HG03280 (cell line): ENCODE measurements at regions not wholly inside any gene's neighbourhood (a gene's known extent, or its start where the extent isn't known, plus 50 kb on each side); places are given as distances from the start of the nearest gene placed in this dataset.
"Not testable (repeated sequence)": the region's sequence is repeated elsewhere in the genome, so short reads cannot be mapped to it uniquely, and the experiment has no call there.

Source experiments
- ATAC-seq: cut with Tn5 transposase; IDR thresholded peaks from one replicate; pipeline ENCODE4 v1.9.1; 2021; ENCODE audit warnings: mild to moderate bottlenecking, moderate library complexity; ENCODE audit not compliant: unreplicated experiment

DNA sequence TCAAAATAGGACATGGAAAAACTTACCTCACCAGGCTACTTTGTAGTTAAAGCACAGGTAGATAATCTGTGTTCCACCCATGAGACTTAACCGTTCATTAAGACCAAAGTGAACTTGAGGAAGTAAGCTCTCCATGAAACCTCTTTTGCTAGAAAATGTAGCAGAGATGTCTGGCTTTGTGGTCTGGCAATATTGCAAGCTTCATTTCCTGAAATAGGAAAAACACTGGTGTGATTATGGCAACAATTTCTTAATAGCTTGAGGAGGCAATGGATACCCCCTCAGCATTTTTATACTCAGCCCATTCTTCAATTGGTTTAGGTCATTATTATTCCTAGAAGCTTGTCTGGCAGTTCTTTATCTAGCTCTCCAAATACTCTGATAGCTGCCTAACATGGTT is 957.3 kb downstream of the IGSF11 start:
- no peak for ATAC-seq

DNA sequence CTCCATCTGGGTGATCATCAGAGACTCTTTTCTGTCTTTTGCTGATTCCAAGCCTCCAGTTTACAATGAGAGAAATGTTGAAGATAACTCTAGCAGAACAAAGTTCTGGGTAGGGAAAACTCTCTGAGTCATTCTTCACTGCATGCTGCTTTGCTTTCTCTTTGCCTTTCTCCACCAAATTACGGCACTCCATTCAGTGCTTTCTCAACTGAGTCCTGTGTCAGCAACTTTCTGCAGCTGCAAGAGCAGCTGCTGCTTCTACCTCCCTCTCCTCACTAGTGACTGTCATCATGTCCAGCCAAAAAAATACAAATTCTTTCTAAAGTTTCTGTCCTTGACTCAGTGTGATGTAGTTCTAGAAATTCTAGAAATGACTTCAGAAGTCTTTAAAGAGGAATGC is 953.8 kb downstream of the IGSF11 start:
- ATAC-seq = no peak

DNA sequence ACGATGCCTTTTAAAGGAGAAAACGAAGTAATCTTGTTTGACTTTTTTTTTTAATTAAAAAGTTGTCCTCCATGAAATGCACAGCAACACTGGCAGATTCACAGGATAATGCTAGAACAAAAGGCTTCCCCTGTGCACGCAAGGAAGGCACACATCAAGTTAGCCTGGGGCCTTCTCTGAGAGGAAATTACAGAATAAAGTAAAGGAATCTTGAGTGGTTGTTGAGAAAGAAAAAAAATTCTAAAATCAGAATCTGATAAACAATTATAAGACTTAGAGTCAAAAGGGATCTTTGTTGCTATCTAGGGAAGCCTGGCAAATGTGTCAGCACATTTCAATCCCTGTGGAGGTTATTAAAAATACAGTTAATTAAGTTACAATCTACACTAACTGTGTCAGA is 946.0 kb downstream of the IGSF11 start:
- ATAC-seq = no peak

DNA sequence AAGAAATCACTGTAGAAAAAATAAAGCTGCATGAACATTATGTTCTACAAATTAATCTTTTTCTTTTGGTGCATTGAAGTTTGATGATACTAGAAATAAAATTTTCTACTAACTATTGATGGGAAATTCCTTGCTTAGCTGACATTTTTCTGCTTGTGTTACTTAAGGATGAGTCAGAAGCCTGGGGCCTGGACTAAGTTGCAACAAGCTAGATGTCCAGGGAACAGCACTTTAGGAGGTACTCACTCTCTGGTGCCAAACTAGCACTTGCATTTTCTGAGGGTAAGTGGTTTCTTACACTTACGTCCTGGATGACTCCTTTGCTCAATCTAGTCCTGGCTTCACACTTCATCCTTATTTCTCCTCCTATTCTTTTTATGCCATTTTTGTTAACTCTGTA is 945.1 kb downstream of the IGSF11 start:
- no peak for ATAC-seq

DNA sequence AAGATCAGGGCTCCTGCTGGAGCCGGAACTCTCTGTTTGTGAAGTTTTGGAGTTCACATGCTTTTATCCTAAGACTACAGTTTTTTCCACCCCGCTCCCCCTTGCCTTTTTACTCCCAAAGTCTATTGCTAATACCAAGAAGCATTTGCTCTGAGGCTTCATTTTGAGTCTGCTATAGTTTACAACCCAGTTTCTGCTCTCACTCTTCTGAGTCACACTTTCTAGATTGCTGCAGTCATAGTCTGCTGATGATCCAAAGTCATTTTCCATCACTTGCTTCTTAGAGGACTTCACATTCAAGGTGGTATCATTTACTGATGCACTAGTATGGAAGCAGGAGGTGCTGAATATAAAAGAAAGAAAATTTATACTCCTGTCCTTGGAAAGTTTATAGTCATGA is 937.4 kb downstream of the IGSF11 start:
- ATAC-seq = no peak

DNA sequence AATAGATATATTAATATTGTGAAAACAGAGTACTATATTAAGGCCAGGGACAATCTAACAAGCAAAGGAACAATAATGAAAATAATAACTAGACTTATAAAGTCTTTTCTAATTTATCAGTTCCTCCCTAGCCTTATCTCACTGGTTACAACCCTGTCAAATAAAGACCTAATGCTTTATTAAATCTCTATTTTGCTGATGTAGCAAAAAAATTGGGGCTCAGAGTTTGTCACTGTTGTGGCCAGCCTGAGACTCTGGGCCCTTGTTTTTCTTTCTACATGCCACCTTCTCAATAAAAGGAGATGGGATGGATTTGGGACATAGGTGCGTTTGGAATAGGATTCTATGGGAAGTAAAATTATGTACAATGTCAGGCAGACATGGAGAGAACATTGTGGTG is 937.0 kb downstream of the IGSF11 start:
- ATAC-seq = no peak

DNA sequence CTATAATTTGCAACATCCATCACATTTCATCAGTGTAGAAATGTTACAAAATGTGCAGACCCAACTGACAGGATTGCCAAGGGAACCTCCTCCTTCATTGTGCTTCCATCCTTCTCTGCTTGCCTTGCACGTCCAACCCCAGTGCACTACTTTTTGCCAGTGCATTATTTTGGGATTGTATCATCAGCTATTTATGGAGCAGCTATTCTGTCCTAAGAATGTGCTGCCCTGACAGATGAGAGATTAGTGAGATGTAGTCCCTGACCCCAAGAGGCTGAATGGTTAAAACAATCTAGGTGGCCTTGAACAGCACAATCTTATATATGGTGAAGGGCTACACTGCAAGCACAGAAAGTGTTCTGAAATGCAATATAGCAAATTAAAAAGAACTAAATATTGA is 935.8 kb downstream of the IGSF11 start:
- ATAC-seq = no peak

DNA sequence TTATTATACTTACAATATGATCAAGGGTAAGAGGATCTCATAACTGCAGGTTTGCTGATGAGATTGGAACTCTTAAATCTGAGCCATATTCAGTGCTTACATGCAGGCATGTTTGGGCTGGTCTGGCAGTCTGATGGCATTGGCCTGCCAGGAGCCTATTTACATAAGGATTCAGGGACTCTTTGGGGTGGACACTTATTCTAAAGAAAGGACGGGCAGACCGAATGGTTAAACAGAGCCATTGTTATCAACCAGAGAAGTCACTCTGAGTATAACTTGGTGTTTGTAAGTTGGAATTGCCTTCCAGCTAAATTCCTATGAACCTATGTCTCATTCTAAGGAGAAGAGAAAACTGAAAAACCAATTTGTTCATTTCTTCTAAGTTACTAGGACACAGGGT is 932.8 kb downstream of the IGSF11 start:
- no peak for ATAC-seq

DNA sequence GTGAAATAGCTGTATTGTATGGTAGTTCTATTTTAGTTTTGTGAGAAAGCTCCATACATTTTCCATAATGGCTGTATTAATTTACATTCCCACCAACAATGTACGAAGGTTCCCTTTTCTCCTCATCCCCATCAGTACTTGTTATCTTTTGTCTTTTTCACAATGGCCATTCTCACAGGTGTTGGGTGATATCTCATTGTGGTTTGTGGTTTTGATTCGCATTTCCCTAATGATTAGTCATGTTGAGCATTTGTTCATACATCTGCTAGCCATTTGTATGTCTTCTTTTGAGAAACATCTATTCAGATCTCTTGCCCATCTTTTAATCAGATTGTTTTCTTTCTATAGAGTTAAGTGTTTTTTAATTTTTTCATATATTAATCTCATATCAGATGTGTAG is 931.9 kb downstream of the IGSF11 start:
- no peak for ATAC-seq

DNA sequence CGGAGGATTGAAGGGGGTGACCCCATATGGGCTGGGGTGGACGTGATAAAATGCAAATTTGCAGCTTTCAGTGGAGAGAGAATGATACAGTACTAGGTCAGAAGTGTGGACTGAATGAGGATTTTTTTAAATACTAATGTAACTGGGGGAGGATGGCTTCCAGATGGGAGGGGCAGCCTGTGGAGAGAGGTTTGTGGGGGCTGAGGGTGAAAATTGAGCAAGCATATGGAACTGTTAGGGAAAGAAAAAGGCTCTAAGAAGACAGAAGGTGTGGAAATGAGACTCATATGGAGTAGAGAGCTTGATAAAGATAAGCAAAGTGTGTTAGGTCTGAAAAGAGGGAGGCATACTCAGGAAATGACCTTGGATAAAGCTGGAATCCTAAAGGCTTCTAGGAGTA is 926.4 kb downstream of the IGSF11 start:
- no peak for ATAC-seq

DNA sequence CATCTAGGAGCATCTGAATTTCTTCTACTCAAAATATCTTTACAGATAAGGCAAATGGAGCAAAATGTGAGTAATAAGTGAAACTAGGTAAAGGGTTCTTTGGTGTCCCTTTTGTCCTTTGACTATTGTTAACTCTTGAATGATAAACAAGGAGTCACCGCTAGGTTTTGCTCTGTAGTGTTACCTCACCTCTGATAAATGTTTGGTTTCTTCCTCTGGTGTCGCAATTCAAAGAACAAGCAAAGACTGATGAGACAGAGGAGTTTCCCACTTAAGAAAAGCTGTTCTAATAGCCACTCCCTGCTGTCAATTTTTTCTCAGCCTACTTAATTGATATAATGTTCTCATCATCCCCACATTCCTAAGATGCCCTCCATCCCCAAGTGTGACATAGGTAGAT is 925.9 kb downstream of the IGSF11 start:
- ATAC-seq = no peak

DNA sequence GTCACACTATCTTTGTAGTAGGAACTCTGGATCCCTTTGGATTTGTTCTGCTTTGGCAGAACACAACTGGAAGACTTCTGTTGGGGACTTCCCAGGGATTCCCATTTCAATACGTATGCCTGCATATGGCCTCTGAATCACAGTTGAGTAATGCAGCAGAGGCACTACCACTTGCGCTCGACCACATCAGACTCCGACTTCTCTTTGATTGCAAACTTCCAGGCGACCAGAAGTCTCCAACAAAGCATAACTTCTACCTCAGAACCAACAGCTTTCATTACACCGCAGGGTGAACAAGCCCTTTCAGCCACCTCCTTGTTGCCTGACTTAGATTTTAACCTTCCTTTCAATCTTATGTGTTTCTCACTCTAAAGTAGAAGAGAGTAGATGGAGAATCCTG is 924.4 kb downstream of the IGSF11 start:
- ATAC-seq = no peak

DNA sequence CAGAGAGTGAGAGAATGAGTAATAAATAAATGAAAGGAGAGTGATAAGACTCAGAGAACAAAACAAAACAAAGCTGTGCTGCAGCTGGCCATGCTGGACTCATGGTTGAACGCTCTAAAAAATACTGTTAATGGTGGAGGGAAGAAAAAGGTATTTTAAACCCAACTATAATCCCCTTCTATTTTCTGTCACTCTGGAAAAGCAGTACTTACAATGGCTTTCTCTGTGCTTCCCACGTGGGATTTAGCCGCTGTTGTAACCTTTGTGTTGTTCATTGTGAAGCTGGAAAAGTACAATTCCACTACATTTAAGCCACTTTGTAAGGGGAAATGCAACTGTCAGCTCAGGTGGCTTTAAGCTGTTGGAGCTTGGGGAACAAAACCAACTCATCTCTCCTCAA is 917.7 kb downstream of the IGSF11 start:
- no peak for ATAC-seq

DNA sequence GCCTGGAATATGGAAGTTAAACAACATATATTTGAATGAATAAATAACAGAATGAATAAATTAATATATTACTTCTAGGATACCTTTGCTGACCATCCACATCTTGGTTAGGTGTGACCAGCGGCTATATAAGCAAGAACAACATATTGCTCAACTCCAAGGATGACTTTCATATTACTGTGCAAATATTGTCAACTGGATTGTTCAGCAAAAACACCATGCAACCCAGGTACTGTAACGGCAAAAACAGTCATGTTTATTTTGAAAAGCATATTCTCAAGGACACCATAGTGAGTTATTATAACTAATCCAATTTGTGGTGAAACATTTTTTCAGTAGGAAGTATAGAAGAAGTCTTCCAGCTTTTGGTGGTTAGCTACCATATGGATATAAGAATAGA is 907.9 kb downstream of the IGSF11 start:
- no peak for ATAC-seq

DNA sequence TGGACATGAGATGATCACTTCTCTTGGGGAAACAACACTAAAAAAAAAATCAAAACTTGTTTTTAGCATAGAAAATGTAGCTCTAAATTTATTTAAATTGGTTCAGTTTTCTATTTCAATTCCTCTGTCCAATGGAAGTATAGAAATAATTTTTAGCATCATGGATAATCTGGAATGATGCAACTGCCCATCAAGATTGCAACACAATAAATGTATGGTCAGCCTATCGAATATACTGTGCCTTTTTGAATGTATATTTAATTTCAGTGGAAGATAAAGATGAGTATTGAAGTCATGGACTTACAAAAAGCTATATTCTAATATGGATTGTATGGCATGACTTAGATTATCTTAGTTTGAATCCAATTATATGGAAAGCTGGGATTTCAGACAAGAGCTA is 906.7 kb downstream of the IGSF11 start:
- no peak for ATAC-seq

DNA sequence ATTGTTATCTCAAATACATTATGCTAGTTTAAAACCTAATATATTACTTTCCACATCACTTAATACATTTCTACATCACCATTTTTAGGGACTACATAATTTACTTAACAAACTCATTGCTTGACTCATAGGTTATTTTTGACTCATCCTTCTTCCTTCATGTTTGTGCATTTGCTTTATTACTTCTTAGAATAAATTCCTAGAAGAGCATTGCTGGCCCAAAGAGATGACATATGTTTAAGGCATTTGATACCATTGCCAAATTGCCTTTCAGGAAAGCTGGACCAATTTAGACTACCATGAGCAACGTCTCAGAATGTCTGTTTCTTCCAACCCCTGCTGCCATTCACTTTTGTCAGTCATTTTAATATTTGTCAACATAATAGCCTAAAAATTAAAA is 905.8 kb downstream of the IGSF11 start:
- no peak for ATAC-seq

DNA sequence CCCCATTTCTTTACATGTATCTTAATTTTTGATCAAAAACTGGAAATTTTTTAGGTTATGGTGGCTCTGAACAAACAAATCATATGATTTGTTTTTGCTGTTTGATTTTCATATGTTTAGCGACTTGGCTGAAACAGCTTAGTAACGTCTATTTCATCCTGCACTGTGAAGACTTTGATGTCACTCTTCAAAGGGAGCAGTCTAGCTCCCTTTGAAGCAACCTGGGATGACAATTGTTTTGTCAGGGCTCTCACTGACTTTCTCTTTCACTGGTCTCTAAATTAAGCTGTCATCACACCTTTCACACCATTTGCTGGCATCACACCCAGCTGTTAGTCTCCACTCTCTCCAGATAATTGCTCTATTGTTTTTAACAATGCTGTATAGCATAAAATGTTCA is 896.9 kb downstream of the IGSF11 start:
- ATAC-seq = no peak

DNA sequence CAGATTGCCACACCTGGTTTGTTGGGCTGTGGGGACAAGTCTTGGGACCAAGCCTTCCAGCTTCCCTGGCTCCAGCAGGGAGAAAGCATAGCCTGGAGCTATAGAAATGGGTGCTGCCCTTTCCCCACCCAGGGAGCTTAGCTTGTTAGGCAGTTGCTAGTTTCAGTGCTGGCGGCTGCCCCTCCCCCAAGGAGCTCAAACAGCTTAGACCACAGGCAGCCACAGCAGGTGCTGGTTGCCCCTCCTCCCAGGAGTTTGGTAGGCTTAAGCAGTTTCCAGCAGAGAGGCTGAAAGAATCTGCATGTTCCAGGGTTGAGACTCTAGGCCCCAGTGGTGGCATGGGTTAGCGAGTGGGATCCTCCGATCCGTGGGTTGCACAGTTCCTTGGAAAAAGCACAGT is 889.7 kb downstream of the IGSF11 start:
- no peak for ATAC-seq

DNA sequence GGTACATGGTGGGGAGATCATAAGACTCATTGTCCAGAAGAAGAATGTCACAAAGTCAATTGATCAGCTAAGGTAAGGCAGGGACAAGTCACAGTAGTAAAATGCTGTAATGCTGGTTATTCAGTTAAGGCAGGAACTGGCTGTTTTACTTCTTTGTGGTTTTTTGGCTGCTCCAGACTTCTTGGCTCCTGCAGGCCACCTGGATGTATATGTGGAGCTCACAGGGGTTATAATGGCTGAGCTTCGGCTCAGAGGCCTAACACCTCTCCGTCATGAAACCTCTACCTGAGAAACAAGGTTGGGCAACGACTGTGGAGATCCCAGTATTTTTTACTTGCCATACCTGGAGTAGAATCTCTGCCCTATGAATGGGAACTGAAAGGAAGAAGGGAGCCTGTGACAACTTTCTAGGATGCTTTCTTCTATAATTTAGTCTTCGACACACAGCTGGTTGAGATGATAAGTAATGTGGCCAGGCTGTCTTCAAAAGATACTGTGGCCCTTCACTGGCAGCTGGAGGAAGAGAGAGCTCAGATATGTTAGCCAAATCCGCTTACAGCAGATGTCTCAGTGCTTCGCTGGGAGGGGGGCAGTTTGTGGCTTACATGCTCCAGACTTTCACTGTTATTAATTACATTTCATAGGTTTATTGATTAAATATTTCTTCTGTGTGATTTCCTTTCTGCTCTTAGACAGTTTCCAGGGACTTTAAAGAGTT is 887.8 kb downstream of the IGSF11 start:
- ATAC-seq = no peak

DNA sequence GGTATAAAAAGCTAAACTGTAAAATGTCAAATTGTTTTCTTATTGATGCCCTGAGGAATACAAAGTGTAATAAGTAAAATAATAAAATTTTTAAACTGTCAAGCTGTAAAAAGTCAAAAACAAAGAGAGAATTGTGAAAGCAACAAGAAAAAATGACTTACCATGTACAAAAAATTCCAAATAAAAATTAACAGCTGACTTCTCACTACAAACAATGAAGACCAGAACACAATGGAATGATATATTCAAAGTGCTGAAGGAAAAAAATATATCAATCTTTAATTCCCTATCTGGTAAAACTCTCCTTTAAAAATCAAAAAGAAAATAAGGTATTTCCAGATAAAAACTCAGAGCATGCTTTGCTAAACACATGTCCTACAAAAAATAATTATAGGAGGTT is 883.5 kb downstream of the IGSF11 start:
- ATAC-seq = no peak

DNA sequence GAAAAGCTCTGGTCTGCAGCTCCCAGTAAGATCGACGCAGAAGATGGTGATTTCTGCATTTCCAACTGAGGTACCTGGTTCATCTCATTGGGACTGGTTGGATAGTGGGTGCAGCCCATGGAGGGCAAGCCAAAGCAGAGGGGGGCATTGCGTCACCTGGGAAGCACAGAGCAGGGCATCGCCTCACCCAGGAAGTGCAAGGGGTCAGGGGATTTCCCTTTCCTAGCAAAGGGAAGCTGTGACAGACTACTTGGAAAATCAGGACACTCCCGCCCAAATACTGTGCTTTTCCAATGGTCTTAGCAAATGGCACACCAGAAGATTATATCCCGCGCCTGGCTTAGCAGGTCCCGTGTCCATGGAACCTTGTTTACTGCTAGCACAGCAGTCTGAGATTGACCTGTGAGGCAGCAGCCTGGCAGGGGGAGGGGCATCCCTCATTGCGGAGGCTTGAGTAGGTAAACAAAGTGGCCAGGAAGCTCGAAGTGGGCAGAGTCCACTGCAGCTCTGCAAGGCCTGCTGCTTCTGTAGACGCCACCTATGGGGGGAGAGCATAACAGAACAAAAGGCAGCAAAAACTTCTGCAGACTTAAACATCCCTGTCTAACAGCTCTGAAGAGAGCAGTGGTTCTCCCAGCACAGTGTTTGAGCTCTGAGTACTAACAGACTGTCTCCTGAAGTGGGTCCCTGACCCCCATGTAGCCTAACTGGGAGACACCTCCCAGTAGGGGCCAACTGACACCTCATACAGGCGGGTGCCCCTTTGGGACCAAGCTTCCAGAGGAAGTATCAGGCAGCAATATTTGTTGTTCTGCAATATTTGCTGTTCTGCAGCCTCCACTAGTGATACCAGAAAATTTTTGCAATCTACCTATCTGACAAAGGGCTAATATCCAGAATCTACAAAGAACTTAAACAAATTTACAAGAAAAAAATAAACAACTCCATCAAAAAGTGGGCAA is 871.7 kb downstream of the IGSF11 start:
- ATAC-seq = not testable (repeated sequence)

DNA sequence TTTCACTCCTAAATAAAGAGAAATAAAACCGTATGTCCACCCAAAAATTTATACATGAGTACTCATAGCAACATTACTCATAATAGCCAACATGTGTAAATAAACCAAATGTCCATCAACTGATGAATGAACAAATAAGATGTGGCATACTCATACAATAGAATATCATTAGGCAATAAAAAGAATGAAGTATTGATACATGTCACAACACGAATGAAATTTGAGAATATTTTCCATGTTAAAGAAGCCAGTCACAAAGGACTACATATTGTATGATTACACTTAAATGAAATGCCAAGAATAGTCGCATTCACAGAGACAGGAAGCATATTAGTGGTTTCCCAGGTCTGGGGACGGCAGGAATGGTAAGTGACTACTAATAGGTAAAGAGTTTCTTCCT is 869.2 kb downstream of the IGSF11 start:
- ATAC-seq = no peak
